ENCODE measurements at regions not wholly inside any gene's neighbourhood (a gene's known extent, or its start where the extent isn't known, plus 50 kb on each side); places are given as distances from the start of the nearest gene placed in this dataset.

GRCh38 chr7:22944510-22944909 lies 69.4 kb downstream of the HYCC1 start:
- TF ChIP-seq POLR2AphosphoS5 (IDR thresholded peaks at IDR 0.05; ENCODE audit: borderline replicate concordance, low read depth, low read length) (no peak), EZH2 (IDR thresholded peaks at IDR 0.05) (no peak), FOXP2 (optimal IDR thresholded peaks at IDR 0.05; ENCODE audit: control extremely low read depth, extremely low read length, insufficient read depth) (no peak)
